GM19240 (cell line): ENCODE measurements at regions not wholly inside any gene's neighbourhood (a gene's known extent, or its start where the extent isn't known, plus 50 kb on each side); places are given as distances from the start of the nearest gene placed in this dataset.
"Not testable (repeated sequence)": the region's sequence is repeated elsewhere in the genome, so short reads cannot be mapped to it uniquely, and the experiment has no call there.

ENCODE experiments used
- DNase-seq: peaks from one replicate; pipeline ENCODE4 v3.0.0; 2011; ENCODE audit warnings: low spot score; ENCODE audit not compliant: insufficient read length

- DNase-seq = no peak
These were observed 67.3 kb upstream of the RASGRF1 start for GRCh38 chr15:79157631-79158592.

- DNase-seq = no peak
These were observed 66.3 kb upstream of the RASGRF1 start for GRCh38 chr15:79156704-79157375.

- DNase-seq = no peak
These were observed 64.0 kb upstream of the RASGRF1 start for GRCh38 chr15:79154483-79155135.

GRCh38 chr15:79144290-79144689 lies 53.7 kb upstream of the RASGRF1 start:
- DNase-seq = not testable (repeated sequence)

- DNase-seq = no peak
These were observed 50.4 kb upstream of the RASGRF1 start for GRCh38 chr15:79140846-79141570.
